PC-3 (cell line): ENCODE measurements at regions not wholly inside any gene's neighbourhood (a gene's known extent, or its start where the extent isn't known, plus 50 kb on each side); places are given as distances from the start of the nearest gene placed in this dataset.

Source experiments
- ATAC-seq: fragments of 200-7000 bp; cut with Tn5 transposase; 2 replicates; pipeline ENCODE4 v1.9.1; 2020; ENCODE audit warnings: mild to moderate bottlenecking, moderate library complexity
- BruUV-seq: library from RNA; stranded (reverse); fragments of 400-500 nt; replicated peaks from 2 replicates; lab custom pipeline; 2021; lab: Mats Ljungman, UMichigan
- CTCF ChIA-PET: fragments of 300-600 bp; sonication (Branson Sonifier 250); formaldehyde crosslinking; loops from one replicate; lab custom pipeline; 2022; ENCODE audit warnings: antibody characterized with exemption; lab: Charles Lee
- POLR2A ChIA-PET: fragments of 300-600 bp; sonication (Branson Sonifier 250); formaldehyde crosslinking; loops from one replicate; lab custom pipeline; 2022; ENCODE audit warnings: antibody characterized with exemption; ENCODE audit not compliant: unreplicated experiment; lab: Charles Lee
- DNase-seq: peaks from one replicate; pipeline ENCODE4 v3.0.0-alpha.2; 2015
- H2AFZ ChIP-seq: fragments of 300-600 bp; sonication (generic); 2 replicates; pipeline ENCODE4 v1.6.0; 2016; ENCODE audit warnings: antibody characterized with exemption, low read length
- H3F3A ChIP-seq: fragments of 300-600 bp; sonication (generic); one replicate; pipeline ENCODE4 v1.6.0; 2017; ENCODE audit warnings: antibody characterized with exemption, low read length, control low read depth, mild to moderate bottlenecking; ENCODE audit not compliant: unreplicated experiment
- H3K27ac ChIP-seq: fragments of 300-600 bp; sonication (generic); 2 replicates; pipeline ENCODE4 v1.5.1; 2016; ENCODE audit warnings: mild to moderate bottlenecking, low read length
- H3K27me3 ChIP-seq: fragments of 300-600 bp; sonication (generic); 2 replicates; pipeline ENCODE4 v1.6.1; 2016; ENCODE audit warnings: low read length, mixed read lengths
- H3K36me3 ChIP-seq: fragments of 300-600 bp; sonication (generic); 2 replicates; pipeline ENCODE4 v1.6.1; 2016; ENCODE audit warnings: low read depth, mixed run types, low read length, mixed read lengths
- H3K4me1 ChIP-seq: fragments of 300-600 bp; sonication (generic); 2 replicates; pipeline ENCODE4 v1.5.1; 2016; ENCODE audit warnings: low read length; ENCODE audit not compliant: insufficient read depth
- H3K4me2 ChIP-seq: fragments of 300-600 bp; sonication (generic); 2 replicates; pipeline ENCODE4 v1.6.0; 2016; ENCODE audit warnings: low read length
- H3K4me3 ChIP-seq: fragments of 300-600 bp; sonication (generic); 2 replicates; pipeline ENCODE4 v1.5.1; 2016; ENCODE audit warnings: mild to moderate bottlenecking, low read length, mixed read lengths
- H3K79me2 ChIP-seq: fragments of 300-600 bp; sonication (generic); 2 replicates; pipeline ENCODE4 v1.6.1; 2017; ENCODE audit warnings: low read length, mixed read lengths
- H3K9ac ChIP-seq: fragments of 300-600 bp; sonication (generic); 2 replicates; pipeline ENCODE4 v1.6.0; 2016; ENCODE audit warnings: mild to moderate bottlenecking, low read length
- H3K9me2 ChIP-seq: fragments of 300-600 bp; sonication (generic); replicated peaks from 2 replicates; pipeline ENCODE4 v1.6.1; 2016; ENCODE audit warnings: mixed run types, low read length, mixed read lengths
- H3K9me3 ChIP-seq: fragments of 300-600 bp; sonication (generic); 2 replicates; pipeline ENCODE4 v1.6.1; 2016; ENCODE audit warnings: low read length, mixed read lengths
- H4K20me1 ChIP-seq: fragments of 300-600 bp; sonication (generic); 2 replicates; pipeline ENCODE4 v1.6.1; 2016; ENCODE audit warnings: low read length, mixed read lengths
- EZH2 ChIP-seq: fragments of 300-600 bp; sonication (generic); IDR thresholded peaks from one replicate; pipeline ENCODE4 v1.6.1; 2017; ENCODE audit warnings: antibody characterized with exemption, mild to moderate bottlenecking, low read length; ENCODE audit not compliant: unreplicated experiment
- EZH2phosphoT487 ChIP-seq: fragments of 300-600 bp; sonication (generic); IDR thresholded peaks from 2 replicates; pipeline ENCODE4 v1.6.1; 2018; ENCODE audit warnings: mild to moderate bottlenecking, antibody characterized with exemption, low read length, borderline replicate concordance
- intact Hi-C: fragments of 100-400 bp; cut with micrococcal nuclease; formaldehyde crosslinking; loops from 2 replicates; pipeline ENCODE4 v1.9.0; 2023
- TF ChIP-seq, protein P1 (sequence below): fragments of 300-600 bp; sonication (generic); conservative IDR thresholded peaks from 2 replicates; pipeline ENCODE4 v1.5.1; 2017; ENCODE audit warnings: antibody characterized with exemption, low read depth, mild to moderate bottlenecking, low read length

GRCh38 chr6:157762636-157763035 is 60.4 kb upstream of the SNX9 start:
- Histone ChIP-seq H3K9me2 (no peaks in the 10 kb centered on the region), H3K9ac (no peak overlapping the region), H3K27me3 (no peaks in the 10 kb centered on the region), H3K4me1 (peaks cover 63% of the 10 kb centered on the region), H3F3A (peaks cover 11% of the 10 kb centered on the region), H3K36me3 (no peaks in the 10 kb centered on the region), H3K4me3 (no peak overlapping the region), H2AFZ (no peak overlapping the region), H3K79me2 (no peaks in the 10 kb centered on the region), H4K20me1 (no peaks in the 10 kb centered on the region), H3K27ac (no peak overlapping the region), H3K4me2 (peak overlapping the region; percentile 76), H3K9me3 (no peaks in the 10 kb centered on the region)
- ATAC-seq (no peak), DNase-seq (no peak)
- TF ChIP-seq EZH2 = no peak
- TF ChIP-seq, protein P1, sequence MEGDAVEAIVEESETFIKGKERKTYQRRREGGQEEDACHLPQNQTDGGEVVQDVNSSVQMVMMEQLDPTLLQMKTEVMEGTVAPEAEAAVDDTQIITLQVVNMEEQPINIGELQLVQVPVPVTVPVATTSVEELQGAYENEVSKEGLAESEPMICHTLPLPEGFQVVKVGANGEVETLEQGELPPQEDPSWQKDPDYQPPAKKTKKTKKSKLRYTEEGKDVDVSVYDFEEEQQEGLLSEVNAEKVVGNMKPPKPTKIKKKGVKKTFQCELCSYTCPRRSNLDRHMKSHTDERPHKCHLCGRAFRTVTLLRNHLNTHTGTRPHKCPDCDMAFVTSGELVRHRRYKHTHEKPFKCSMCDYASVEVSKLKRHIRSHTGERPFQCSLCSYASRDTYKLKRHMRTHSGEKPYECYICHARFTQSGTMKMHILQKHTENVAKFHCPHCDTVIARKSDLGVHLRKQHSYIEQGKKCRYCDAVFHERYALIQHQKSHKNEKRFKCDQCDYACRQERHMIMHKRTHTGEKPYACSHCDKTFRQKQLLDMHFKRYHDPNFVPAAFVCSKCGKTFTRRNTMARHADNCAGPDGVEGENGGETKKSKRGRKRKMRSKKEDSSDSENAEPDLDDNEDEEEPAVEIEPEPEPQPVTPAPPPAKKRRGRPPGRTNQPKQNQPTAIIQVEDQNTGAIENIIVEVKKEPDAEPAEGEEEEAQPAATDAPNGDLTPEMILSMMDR = 0 out of 2 replicates have a peak, but pooled peaks have one; percentile 24
- TF ChIP-seq EZH2phosphoT487 = no peak
- POLR2A ChIA-PET = no interaction called here
- intact Hi-C loops = loop anchor here (10.0 kb wide), 1 partner anchor 98 kb away; no protein-coding TSS in a partner anchor
- CTCF ChIA-PET = interaction anchor here (0.6 kb wide), 2 partner anchors 78 to 119 kb away, joined by 3 read pairs; no protein-coding TSS in a partner anchor
- BruUV-seq = no TSS peak

DNA sequence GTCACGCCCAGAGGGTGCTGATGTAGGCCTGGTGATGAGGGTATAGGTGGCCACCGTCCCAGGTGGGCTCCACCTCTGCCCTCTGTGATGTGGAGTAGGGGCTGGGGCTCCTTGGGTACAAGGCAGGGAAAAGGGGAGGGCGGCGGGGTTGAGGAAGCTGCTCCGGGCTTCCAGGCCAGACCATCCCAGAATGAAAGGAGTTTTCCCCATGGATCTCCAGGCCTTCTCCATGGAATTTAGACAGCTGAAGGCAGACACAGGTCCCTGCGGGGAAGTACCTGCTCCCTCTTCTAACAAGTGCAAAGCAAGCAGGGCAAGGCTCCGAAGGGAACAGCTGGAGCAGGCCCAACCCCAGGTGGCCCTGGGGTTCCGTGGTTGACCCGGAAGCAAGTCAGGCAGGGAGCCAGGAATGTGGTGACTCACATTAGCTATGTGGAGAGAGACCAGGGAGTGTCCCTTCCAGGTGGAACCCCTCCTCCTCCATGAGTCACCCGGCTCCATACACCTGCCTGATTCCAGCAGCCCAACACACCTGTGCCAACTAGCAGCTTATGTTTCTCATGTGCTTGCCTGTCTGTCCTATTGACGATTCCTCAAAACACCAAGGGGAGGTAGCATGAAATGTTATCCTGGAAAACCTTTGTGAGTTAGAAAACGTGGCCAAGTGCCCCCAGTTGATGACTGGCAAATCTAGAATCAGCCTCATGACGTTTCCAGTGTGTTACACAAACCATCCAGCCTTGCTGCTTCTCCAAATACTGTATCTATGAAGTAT is 59.7 kb upstream of the SNX9 start:
- Histone ChIP-seq H3F3A (peaks cover 11% of the 10 kb centered on the region), H3K9ac (peak overlapping the region; percentile 65), H3K79me2 (no peaks in the 10 kb centered on the region), H3K27me3 (no peaks in the 10 kb centered on the region), H3K9me3 (no peaks in the 10 kb centered on the region), H2AFZ (no peak overlapping the region), H3K9me2 (no peaks in the 10 kb centered on the region), H3K4me1 (peaks cover 63% of the 10 kb centered on the region), H3K4me3 (peak overlapping the region; percentile 50; the same call in 1 of the 2 replicates), H3K27ac (peak overlapping the region; percentile 88), H3K4me2 (peak overlapping the region; percentile 76), H3K36me3 (no peaks in the 10 kb centered on the region), H4K20me1 (no peaks in the 10 kb centered on the region)
- TF ChIP-seq, protein P1 = no peak
- TF ChIP-seq EZH2 (no peak), EZH2phosphoT487 (no peak)
- intact Hi-C loops = loop anchor here (10.0 kb wide), 1 partner anchor 99 kb away; no protein-coding TSS in a partner anchor
- DNase-seq (peak; percentile 98), ATAC-seq (peak; percentile 33)
- BruUV-seq = no TSS peak
- POLR2A ChIA-PET = no interaction called here
- CTCF ChIA-PET = interaction anchor here (0.6 kb wide), 2 partner anchors 78 to 109 kb away, joined by 3 to 9 read pairs; no protein-coding TSS in a partner anchor

- intact Hi-C loops = loop anchor here (10.0 kb wide), 1 partner anchor 99 kb away; no protein-coding TSS in a partner anchor
- ATAC-seq (no peak), DNase-seq (no peak)
- Histone ChIP-seq H3K9ac (peak overlapping the region; percentile 65), H3K4me2 (peak overlapping the region; percentile 76), H3K36me3 (no peaks in the 10 kb centered on the region), H2AFZ (no peak overlapping the region), H4K20me1 (no peaks in the 10 kb centered on the region), H3K9me2 (no peaks in the 10 kb centered on the region), H3K27ac (peak overlapping the region; percentile 88), H3F3A (peaks cover 11% of the 10 kb centered on the region), H3K79me2 (no peaks in the 10 kb centered on the region), H3K27me3 (no peaks in the 10 kb centered on the region), H3K9me3 (no peaks in the 10 kb centered on the region), H3K4me3 (peak overlapping the region; percentile 50; the same call in 1 of the 2 replicates), H3K4me1 (peaks cover 61% of the 10 kb centered on the region)
- ChIA-PET CTCF (no interaction called here), POLR2A (no interaction called here)
- TSS peak; percentile 93 for BruUV-seq
- TF ChIP-seq EZH2 (no peak), EZH2phosphoT487 (no peak)
- TF ChIP-seq, protein P1 = no peak
Measured at GRCh38 chr6:157763904-157764177, 59.2 kb upstream of the SNX9 start.
